ENCODE measurements at regions not wholly inside any gene's neighbourhood (a gene's known extent, or its start where the extent isn't known, plus 50 kb on each side); places are given as distances from the start of the nearest gene placed in this dataset.
"Not testable (repeated sequence)": the region's sequence is repeated elsewhere in the genome, so short reads cannot be mapped to it uniquely, and the experiment has no call there.

GRCh38 chr3:153552887-153553604 is 391.0 kb downstream of the RAP2B start:
- DNase-seq (ENCODE audit: low spot score), result no peak

DNA sequence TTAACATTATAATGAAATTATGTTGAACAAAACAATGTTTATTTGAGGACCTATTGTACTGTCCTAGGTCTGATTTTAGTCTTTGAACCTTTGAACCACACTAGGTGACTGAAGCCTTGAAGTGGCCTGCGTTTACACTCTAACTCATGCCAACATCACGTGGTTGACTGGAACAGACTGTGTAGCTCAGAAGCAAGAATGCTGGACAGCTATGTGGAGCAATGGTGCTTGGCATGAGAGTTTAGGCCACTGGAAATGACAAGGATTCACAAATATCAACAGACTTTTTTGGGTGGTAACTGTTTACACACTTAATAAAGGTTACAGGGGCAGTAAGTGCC is 391.5 kb downstream of the RAP2B start:
- DNase-seq (ENCODE audit: low spot score), result no peak

DNA sequence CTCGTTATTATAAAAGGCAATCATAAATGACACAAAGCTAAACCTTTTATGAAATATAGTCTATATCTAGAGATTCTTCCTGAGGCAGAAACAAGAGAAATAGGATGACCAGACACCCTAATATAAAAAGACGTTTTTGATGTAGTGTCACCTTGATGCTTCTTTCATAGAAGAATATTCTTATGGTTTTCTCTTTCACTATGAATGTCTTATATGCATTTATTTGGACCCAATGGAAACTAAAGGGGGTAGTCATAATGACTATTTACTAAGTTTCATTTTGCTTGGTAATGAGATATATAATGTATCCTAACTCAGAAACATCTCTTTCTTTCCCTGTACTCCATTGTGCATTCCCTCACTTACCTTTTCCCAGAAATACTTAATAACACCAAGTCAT is 393.9 kb downstream of the RAP2B start:
- DNase-seq (ENCODE audit: low spot score), result no peak

- not testable (repeated sequence) for DNase-seq (ENCODE audit: low spot score)
Measured at GRCh38 chr3:153559366-153559765, 397.3 kb downstream of the RAP2B start.

DNA sequence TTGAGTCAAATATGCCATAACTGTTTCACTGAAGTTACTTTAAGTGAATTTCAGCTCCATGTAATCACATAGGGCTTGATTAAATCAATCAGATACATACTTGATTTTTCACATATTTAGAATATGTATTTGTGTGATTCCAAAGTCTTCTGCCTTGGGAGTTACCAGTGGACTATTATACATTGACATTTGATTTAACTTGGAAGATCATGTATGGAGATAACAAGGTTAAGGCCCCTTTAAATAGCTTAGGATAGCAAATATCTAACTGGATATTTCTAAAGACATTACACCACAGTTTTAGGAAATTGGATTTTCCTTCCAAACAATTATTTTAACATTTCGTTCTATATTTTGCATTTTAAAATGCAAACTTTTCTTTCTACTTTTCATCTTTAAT is 405.0 kb downstream of the RAP2B start:
- DNase-seq (ENCODE audit: low spot score), result no peak

DNA sequence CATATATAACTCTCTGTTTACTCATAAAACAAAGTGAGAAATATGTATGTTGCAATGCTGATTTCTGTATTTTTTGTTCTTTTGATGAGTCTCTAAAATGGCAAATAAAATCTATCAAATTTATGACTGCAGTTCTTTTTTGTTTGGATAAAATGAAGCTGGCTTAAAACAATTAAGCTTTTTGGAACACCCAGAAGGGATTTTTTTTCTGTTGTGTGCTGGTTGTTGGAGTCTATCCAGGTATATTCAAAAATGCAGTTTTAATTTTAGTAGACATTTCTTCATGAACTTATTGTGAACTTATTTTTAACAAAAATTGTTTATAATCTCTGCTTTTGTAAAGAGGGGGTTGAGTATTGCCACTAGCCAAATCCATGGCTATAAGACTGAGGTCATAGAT is 405.5 kb downstream of the RAP2B start:
- no peak for DNase-seq (ENCODE audit: low spot score)

GRCh38 chr3:153570481-153570880 is 408.5 kb downstream of the RAP2B start:
- not testable (repeated sequence) for DNase-seq (ENCODE audit: low spot score)

DNA sequence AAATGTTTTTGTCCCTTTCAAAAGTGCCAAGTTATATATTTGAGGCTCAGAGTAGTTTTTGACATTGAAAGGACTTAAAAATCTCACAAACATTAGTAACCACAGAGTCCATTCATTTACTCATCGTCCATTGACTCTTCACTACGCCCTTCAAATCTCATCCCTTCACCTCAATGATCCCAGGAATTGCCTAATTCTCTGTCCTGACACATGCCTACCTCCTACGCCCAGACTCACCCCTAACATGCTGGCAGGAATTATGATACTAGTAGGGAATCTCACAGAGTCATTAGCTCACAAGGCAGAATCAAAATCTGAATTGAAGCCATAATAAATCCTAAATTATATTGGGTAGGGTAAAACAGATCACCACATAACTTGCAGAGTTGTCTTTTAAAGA is 410.1 kb downstream of the RAP2B start:
- DNase-seq (ENCODE audit: low spot score), result no peak

- peak; percentile 28 for DNase-seq (ENCODE audit: low spot score)
Measured at GRCh38 chr3:153572654-153573053, 410.6 kb downstream of the RAP2B start.

- DNase-seq (ENCODE audit: low spot score), result no peak
Measured at GRCh38 chr3:153573481-153573880, 411.5 kb downstream of the RAP2B start.

- DNase-seq (ENCODE audit: low spot score), result no peak
Measured at GRCh38 chr3:153574445-153574844, 412.4 kb downstream of the RAP2B start.

DNA sequence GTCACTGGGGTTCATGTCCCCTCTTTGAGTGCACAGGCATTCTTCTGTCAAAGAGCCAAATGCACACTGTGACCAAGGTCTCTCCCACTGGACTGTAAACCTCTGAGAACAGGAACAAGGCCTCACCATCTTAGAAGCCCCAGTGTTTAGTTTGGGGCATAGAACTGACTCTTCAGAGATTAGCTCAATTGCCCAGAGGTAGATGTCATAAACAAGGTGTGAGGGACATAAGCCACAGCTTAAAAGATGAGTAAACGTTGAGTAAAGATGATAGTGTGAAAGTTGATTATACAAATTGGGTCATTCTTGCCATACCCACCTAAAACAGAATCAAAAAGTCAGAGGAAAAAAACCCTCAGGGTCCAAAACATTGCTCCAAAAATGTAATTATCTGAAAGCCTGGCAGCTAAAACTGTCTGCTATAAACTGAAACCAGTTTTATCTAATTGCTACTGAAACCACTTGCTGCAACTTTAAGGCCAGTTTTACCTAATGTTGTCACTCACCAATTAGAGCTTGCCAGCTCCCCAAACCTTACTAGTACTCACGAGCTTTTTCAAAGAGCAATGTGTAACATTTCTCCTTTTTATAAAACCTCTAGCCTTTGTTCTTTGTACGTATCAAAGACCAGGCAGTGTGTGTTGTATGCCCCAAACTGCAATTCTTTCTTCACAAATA is 415.2 kb downstream of the RAP2B start:
- DNase-seq (ENCODE audit: low spot score), result no peak

DNA sequence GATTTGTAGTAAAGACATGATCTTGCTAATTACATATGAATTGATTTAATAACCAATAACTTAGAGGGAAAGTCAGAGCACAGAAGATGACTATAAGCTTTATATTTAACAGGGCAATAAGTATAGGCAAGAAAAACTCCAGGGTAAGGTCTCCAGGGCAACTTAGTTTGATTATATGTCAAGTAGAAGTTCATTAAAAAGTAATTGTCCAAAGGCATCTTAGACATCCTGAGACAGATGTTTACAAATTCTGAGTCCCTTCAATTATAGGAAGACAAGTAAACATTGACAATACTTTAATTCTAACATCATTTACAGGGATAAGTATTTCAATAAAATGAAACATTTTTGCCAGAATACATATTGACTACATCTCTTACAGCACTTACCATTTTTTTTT is 416.0 kb downstream of the RAP2B start:
- no peak for DNase-seq (ENCODE audit: low spot score)

GRCh38 chr3:153590051-153590450 is 428.0 kb downstream of the RAP2B start:
- DNase-seq (ENCODE audit: low spot score), result no peak

DNA sequence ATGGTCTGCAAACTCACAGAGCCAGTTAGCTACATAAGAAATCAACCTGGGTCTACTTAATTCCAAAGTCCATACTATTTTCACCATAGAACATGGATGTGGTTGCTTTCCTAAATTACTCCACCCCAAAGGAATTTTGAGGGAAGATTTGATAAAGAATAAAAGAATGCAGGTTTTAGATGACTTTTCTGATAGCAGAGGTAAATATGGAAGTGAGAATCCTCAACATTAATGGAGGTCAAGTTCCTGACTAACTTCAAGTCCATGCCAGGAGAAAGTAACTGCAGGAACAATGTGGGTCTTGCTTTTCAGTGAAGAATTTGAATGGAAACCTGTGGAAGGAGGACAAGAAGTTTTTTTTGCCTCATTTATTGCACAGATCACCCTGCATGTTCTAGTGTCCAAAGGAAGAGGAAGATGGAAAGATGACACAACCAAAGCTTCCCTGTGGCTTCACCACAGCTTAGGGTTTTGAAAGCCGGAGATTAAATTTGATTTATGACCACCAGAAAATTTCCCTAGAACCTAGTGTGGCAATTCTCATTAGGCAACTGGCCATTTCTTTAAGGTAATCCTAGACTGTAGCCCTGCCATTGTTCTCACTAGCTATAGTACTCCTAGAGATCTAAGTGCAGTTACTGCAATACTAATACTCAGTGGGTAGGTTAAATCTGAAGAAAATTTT is 429.7 kb downstream of the RAP2B start:
- DNase-seq (ENCODE audit: low spot score), result no peak

- peak; percentile 39 for DNase-seq (ENCODE audit: low spot score)
Measured at GRCh38 chr3:153595186-153595815, 433.3 kb downstream of the RAP2B start.

GRCh38 chr3:153596401-153596800 is 434.4 kb downstream of the RAP2B start:
- no peak for DNase-seq (ENCODE audit: low spot score)

DNA sequence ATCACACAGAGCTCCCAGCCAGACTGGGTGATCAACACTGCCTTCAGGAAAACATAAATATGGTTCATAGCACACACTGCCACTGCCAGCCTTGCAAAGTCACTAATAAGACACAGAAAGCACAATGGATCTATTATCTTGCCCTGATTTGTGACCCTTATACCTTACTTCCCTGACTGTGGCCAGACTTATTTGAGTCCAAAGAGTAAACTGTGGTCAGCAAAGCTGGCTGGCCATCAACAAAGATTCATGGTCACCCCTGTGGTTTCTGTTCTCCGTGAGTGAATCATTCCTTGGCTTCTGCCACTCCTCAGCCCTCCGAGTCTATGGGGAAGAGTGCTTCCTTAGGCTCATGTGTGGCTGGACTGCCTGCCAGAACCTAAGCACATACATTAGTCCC is 437.7 kb downstream of the RAP2B start:
- DNase-seq (ENCODE audit: low spot score), result no peak

DNA sequence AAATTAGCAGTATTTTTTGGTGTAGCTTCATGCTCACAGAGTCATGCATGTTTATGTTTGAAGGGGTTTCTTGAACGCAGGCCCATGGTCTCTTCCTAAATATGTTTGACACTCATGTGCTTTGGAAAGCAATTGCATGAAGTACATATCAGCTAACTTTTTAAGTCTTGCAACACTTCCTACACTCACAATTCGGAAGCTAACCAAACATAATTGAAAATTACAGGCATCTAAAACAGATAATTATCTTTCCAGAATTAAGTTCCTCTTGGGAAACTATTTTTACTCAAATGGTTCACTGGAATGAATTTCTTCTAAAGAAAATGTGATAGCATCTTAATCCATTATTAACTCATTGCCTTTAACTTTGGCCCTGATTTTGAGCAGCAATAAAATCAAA is 438.9 kb downstream of the RAP2B start:
- DNase-seq (ENCODE audit: low spot score), result no peak

DNA sequence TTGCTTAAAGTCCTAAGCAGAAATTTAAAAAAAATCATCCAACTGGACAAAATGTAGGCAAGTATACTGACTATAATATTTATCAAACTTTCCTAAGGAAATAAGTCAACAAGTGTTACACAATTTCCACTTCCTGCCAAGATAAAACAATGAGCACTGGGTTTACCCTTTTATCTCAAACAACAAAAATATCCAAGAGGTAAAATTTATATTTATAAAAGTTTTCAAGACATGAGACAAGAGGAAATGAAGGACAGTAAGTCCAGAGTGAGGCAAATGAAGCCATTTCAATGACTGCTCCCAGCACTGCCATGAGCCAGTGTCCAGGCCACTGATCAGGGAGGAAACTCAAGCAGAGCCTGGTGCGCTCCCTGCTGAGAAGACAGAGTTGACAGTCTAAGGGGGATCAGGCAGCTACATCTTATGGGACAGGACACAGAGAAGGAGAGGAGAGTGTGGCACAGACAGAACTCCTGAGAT is 439.4 kb downstream of the RAP2B start:
- DNase-seq (ENCODE audit: low spot score), result no peak

DNA sequence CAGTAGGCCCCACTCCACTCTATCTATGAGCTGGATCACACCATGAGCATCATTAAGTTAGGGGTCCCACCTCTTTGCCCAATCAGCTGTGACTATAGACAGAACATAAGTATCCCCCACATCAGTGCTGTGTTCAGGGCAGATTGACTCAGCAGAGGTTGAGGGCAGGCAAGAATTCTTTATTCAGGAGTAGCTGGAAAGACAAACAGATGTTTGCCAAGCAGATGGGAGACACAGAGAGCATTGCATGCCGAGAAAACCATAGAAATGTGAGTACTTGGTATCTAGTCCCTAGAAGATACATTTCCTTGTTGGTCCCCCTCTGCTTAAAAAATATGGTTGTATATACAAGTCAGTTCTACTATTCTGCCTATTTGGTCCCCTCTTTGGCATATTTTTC is 440.8 kb downstream of the RAP2B start:
- no peak for DNase-seq (ENCODE audit: low spot score)

DNA sequence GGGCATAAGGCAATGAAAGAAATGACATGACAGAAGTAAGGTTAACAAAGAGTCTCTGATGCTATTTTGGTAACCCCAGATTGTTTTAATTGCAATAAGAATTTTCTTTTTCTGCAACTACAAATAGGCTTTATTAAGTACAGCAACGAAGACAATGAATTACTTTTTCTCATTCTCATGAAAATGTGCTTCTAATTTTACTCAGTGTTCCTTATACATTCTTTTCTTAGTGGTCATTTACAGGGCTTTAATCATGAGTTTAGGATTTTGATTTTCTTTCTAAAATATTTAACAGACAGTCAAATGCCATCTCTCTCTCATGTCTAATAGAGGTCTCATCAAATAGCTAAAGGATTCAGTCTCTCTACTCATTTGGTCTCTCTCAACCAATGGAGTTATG is 452.1 kb downstream of the RAP2B start:
- no peak for DNase-seq (ENCODE audit: low spot score)

- no peak for DNase-seq (ENCODE audit: low spot score)
Measured at GRCh38 chr3:153614563-153614962, 452.5 kb downstream of the RAP2B start.
